K562 (cell line): ENCODE measurements at regions not wholly inside any gene's neighbourhood (a gene's known extent, or its start where the extent isn't known, plus 50 kb on each side); places are given as distances from the start of the nearest gene placed in this dataset.

ENCODE experiments used
- ATAC-seq: fragments of 200-7000 bp; cut with Tn5 transposase; 3 replicates; pipeline ENCODE4 v1.9.1; 2020; ENCODE audit warnings: moderate library complexity
- BruUV-seq: library from RNA; stranded (reverse); fragments of 400-500 nt; replicated peaks from 2 replicates; lab custom pipeline; 2021; lab: Mats Ljungman, UMichigan
- CTCF ChIA-PET: fragments of 300-600 bp; formaldehyde crosslinking; extraction: SDS; loops from one replicate; lab custom pipeline; 2021; ENCODE audit warnings: low intra/inter-chr PET ratio; lab: Yijun Ruan, JAX
- POLR2A ChIA-PET: fragments of 300-600, 350-650 bp; sonication (Branson Sonifier 250); formaldehyde crosslinking; extraction: SDS; loops from one replicate; lab custom pipeline; 2021; ENCODE audit warnings: antibody characterized with exemption, inconsistent platforms; lab: Yijun Ruan, JAX
- DNase-seq, 4 experiments: peaks; one replicate each; pipeline versions ENCODE4 v3.0.0 to v3.0.0-alpha.2; 2011 to 2018; ENCODE audit warnings: low spot score in 3 of 4, mixed read lengths in 3 of 4; ENCODE audit errors: extremely low read depth in 1 of 4
- FAIRE-seq: peaks from 2 replicates; lab custom pipeline; 2011; peaks lifted over from hg19 to GRCh38; lab: Jason Lieb, UNC
- H2AFZ ChIP-seq: 2 replicates; pipeline ENCODE4 v1.6.0; 2011; ENCODE audit warnings: low read depth, low read length, control low read depth, inconsistent platforms
- H3K27ac ChIP-seq: fragments of 200-600 bp; 3 replicates; pipeline ENCODE4 v1.8.0; 2011; ENCODE audit warnings: low read depth, mild to moderate bottlenecking, control low read depth, inconsistent platforms, low read length, moderate library complexity, mixed read lengths; ENCODE audit errors: extremely low read depth
- H3K27me3 ChIP-seq, 2 experiments: fragments of 300-600 bp in 1 of 2; 2 replicates in 1 of 2; 3 replicates in 1 of 2; pipeline versions ENCODE4 v1.6.0 to v1.8.0; 2011; ENCODE audit warnings: inconsistent platforms in 2 of 2, low read length in 2 of 2, mild to moderate bottlenecking in 1 of 2, mixed read lengths in 1 of 2, moderate library complexity in 1 of 2; ENCODE audit not compliant: control insufficient read depth in 2 of 2, insufficient read depth in 2 of 2
- H3K36me3 ChIP-seq: fragments of 300-600 bp; 3 replicates; pipeline ENCODE4 v1.8.0; 2011; ENCODE audit warnings: mild to moderate bottlenecking, low read length, inconsistent platforms; ENCODE audit not compliant: control insufficient read depth, insufficient read depth
- H3K4me1 ChIP-seq, 2 experiments: fragments of 200-600 bp in 1 of 2; replicated peaks in 1 of 2; 2 replicates in 1 of 2; 3 replicates in 1 of 2; pipeline versions ENCODE4 v1.5.1 to v1.8.0; 2011; ENCODE audit warnings: inconsistent platforms in 2 of 2, low read length in 2 of 2, mild to moderate bottlenecking in 1 of 2, mixed read lengths in 1 of 2, moderate library complexity in 1 of 2; ENCODE audit not compliant: control insufficient read depth in 2 of 2, insufficient read depth in 2 of 2
- H3K4me2 ChIP-seq: 2 replicates; pipeline ENCODE4 v1.6.1; 2011; ENCODE audit warnings: low read length, control low read depth, inconsistent platforms, mixed read lengths; ENCODE audit not compliant: insufficient read depth
- H3K4me3 ChIP-seq: fragments of 200-600 bp; sonication (generic), shearing (Covaris generic); 2 replicates; pipeline ENCODE4 v1.5.1; 2016; ENCODE audit warnings: control low read depth, inconsistent platforms
- H3K79me2 ChIP-seq: fragments of 200-600 bp; 3 replicates; pipeline ENCODE4 v1.8.0; 2011; ENCODE audit warnings: low read length, inconsistent platforms; ENCODE audit not compliant: control insufficient read depth, insufficient read depth
- H3K9ac ChIP-seq, 2 experiments: 2 replicates each; pipeline versions ENCODE4 v1.6.0 to v1.6.1; 2011; ENCODE audit warnings: low read depth in 2 of 2, low read length in 2 of 2, control low read depth in 1 of 2, inconsistent platforms in 1 of 2, mild to moderate bottlenecking in 1 of 2, mixed read lengths in 1 of 2; ENCODE audit not compliant: insufficient read depth in 1 of 2
- H3K9me1 ChIP-seq: one replicate; pipeline ENCODE4 v1.6.0; 2011; ENCODE audit warnings: inconsistent platforms, mild to moderate bottlenecking, low read length, moderate library complexity; ENCODE audit not compliant: control insufficient read depth, insufficient read depth
- H3K9me3 ChIP-seq: replicated peaks from 2 replicates; pipeline ENCODE4 v1.5.1; 2011; ENCODE audit warnings: low read depth, low read length, inconsistent platforms; ENCODE audit not compliant: control insufficient read depth, insufficient read depth
- H4K20me1 ChIP-seq: replicated peaks from 2 replicates; pipeline ENCODE4 v1.6.1; 2011; ENCODE audit warnings: low read length, inconsistent platforms, mixed read lengths; ENCODE audit not compliant: control insufficient read depth, insufficient read depth
- CHD2 ChIP-seq: IDR thresholded peaks from 2 replicates; pipeline ENCODE4 v1.6.1; 2011; ENCODE audit warnings: low read depth, low read length
- COPS2 ChIP-seq: fragments of 450-650 bp; conservative IDR thresholded peaks from 2 replicates; pipeline ENCODE4 v1.6.1; 2016; ENCODE audit warnings: mild to moderate bottlenecking, moderate library complexity
- CSDE1 ChIP-seq, 2 experiments: fragments of 450-650 bp; IDR thresholded peaks; 2 replicates each; pipeline ENCODE4 v1.6.1; 2016; ENCODE audit warnings: mild to moderate bottlenecking in 1 of 2
- DDX20 ChIP-seq: fragments of 450-650 bp; IDR thresholded peaks from 2 replicates; pipeline ENCODE4 v1.6.1; 2016; ENCODE audit warnings: missing genetic modification characterization, low read depth, mild to moderate bottlenecking, missing compliant biosample characterization, moderate library complexity
- HSF4 ChIP-seq: fragments of 250-450 bp; sonication (Bioruptor Pico); IDR thresholded peaks from 2 replicates; pipeline ENCODE4 v2.1.2; 2022; ENCODE audit warnings: mild to moderate bottlenecking, moderate library complexity, borderline replicate concordance
- NEUROD1 ChIP-seq: fragments of 150-350 bp; IDR thresholded peaks from 2 replicates; pipeline ENCODE4 v1.6.1; 2014; ENCODE audit warnings: borderline replicate concordance, low read length, low read depth; ENCODE audit not compliant: partially characterized antibody
- POLR3G ChIP-seq: IDR thresholded peaks from 2 replicates; pipeline ENCODE4 v1.6.1; 2011; ENCODE audit not compliant: insufficient read length, insufficient replicate concordance; ENCODE audit errors: extremely low read depth
- PPARD ChIP-seq: fragments of 250-450 bp; sonication (Bioruptor Pico); IDR thresholded peaks from 2 replicates; pipeline ENCODE4 v1.8.0; 2022; ENCODE audit warnings: inconsistent platforms, mild to moderate bottlenecking, moderate library complexity
- RBM15 ChIP-seq: fragments of 200-400 bp; formaldehyde crosslinking; IDR thresholded peaks from 2 replicates; pipeline ENCODE4 v1.6.1; 2018; ENCODE audit warnings: mild to moderate bottlenecking, low read length, moderate library complexity; ENCODE audit not compliant: insufficient read depth
- SAFB2 ChIP-seq: fragments of 200-400 bp; formaldehyde crosslinking; IDR thresholded peaks from 2 replicates; pipeline ENCODE4 v1.6.1; 2018; ENCODE audit warnings: borderline replicate concordance, low read length, low read depth, moderate library complexity; ENCODE audit not compliant: severe bottlenecking
- SMARCB1 ChIP-seq: IDR thresholded peaks from 2 replicates; pipeline ENCODE4 v1.6.1; 2011; ENCODE audit warnings: improper control_type of control experiment, low read depth; ENCODE audit not compliant: insufficient read length
- SRSF7 ChIP-seq: fragments of 200-400 bp; formaldehyde crosslinking; optimal IDR thresholded peaks from 2 replicates; pipeline ENCODE3; 2017; ENCODE audit warnings: mild to moderate bottlenecking, low read depth, low read length
- ZNF134 ChIP-seq: fragments of 250-450 bp; sonication (Bioruptor Pico); conservative IDR thresholded peaks from 2 replicates; pipeline ENCODE4 v1.4.0; 2020
- ZNF778 ChIP-seq: fragments of 450-650 bp; formaldehyde crosslinking; IDR thresholded peaks from 2 replicates; pipeline ENCODE4 v1.4.0; 2020; ENCODE audit warnings: mild to moderate bottlenecking, moderate library complexity
- WGBS: fragments of 100-300 bp; shearing (Covaris generic); methylation state at CpG from one replicate; pipeline ENCODE4 v1.1.6; 2016; ENCODE audit warnings: low coverage, mixed read lengths; ENCODE audit not compliant: insufficient coverage; ENCODE audit errors: missing lambda C conversion rate; 5-methylcytosine and 5-hydroxymethylcytosine counted together
- in situ Hi-C: fragments of 300-500 bp; cut with MboI; formaldehyde crosslinking; loops from 4 replicates; pipeline ENCODE4 v1.15.0; 2018; ENCODE audit warnings: inconsistent platforms, mixed read lengths
- intact Hi-C: fragments of 100-400 bp; cut with micrococcal nuclease; formaldehyde crosslinking; loops from 2 replicates; pipeline ENCODE4 v1.14.2; 2022
- TF ChIP-seq, protein P1 (sequence below), 2 experiments: IDR thresholded peaks; 2 replicates each; pipeline ENCODE4 v1.6.1; 2011; ENCODE audit warnings: borderline replicate concordance in 1 of 2, control low read depth in 1 of 2, low read depth in 1 of 2, low read length in 1 of 2, mild to moderate bottlenecking in 1 of 2, mixed read lengths in 1 of 2, moderate library complexity in 1 of 2; ENCODE audit not compliant: insufficient read depth in 1 of 2, insufficient read length in 1 of 2, poor library complexity in 1 of 2, severe bottlenecking in 1 of 2; ENCODE audit errors: extremely low read depth in 1 of 2
- TF ChIP-seq, protein P2 (sequence below), 2 experiments: fragments of 200-800 bp in 1 of 2; sonication (Bioruptor generic) in 1 of 2; sonication (generic) in 1 of 2; formaldehyde crosslinking in 1 of 2; IDR thresholded peaks in 1 of 2; conservative IDR thresholded peaks in 1 of 2; 2 replicates each; pipeline versions ENCODE4 v1.5.0 to v1.6.1; 2016 to 2020; ENCODE audit warnings: missing compliant biosample characterization in 1 of 2, missing genetic modification characterization in 1 of 2, missing genetic modification reagents in 1 of 2
- TF ChIP-seq, protein P3 (sequence below), 2 experiments: fragments of 150-350 bp in 1 of 2; IDR thresholded peaks; 2 replicates each; pipeline ENCODE4 v1.6.1; 2012 to 2016; ENCODE audit warnings: low read depth in 2 of 2, low read length in 2 of 2, mild to moderate bottlenecking in 1 of 2, moderate library complexity in 1 of 2

DNA sequence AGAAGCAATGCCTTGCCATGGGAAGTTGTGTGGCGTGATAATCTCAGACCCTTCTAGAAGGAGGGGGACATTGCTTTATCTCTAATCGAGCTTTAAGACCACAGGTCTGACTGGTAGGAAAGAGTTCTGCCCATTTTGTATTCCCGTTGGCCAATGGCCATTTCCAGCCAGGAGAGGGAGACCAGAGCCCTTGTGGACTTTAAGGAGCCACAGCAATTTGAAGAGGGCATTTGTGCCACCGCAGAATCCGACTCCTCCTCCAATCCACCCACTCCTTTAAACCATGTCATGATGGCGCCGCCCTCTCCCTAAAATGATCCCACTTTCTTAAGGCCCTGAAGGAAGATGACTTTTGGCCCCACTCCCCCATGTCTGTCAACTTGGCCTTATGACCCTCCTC is 560.5 kb upstream of the ADAMTS16 start:
- Histone ChIP-seq H3K4me2 (no peak overlapping the region), H3K9me3 (peaks cover 2% of the 10 kb centered on the region; the same call in 1 of the 2 replicates), H3K9ac (no peak overlapping the region), H3K9me1 (no peaks in the 10 kb centered on the region), H3K27ac (no peak overlapping the region), H3K4me3 (no peak overlapping the region), H2AFZ (no peak overlapping the region), H3K36me3 (no peaks in the 10 kb centered on the region), H3K27me3 (no peaks in the 10 kb centered on the region), H3K4me1 (no peaks in the 10 kb centered on the region), H4K20me1 (no peaks in the 10 kb centered on the region), H3K79me2 (no peaks in the 10 kb centered on the region)
- POLR2A ChIA-PET, result no interaction called here
- FAIRE-seq (no peak), DNase-seq (no peak), ATAC-seq (no peak)
- 2% methylated on average over 5 of the region's 7 CpGs for WGBS
- BruUV-seq, result no TSS peak
- in situ Hi-C loops, result no loop called here
- CTCF ChIA-PET, result no interaction called here
- intact Hi-C loops, result no loop called here
- TF ChIP-seq POLR3G, result no peak
- no peak for TF ChIP-seq SRSF7
- no peak for TF ChIP-seq COPS2
- no peak for TF ChIP-seq NEUROD1
- TF ChIP-seq, protein P1, sequence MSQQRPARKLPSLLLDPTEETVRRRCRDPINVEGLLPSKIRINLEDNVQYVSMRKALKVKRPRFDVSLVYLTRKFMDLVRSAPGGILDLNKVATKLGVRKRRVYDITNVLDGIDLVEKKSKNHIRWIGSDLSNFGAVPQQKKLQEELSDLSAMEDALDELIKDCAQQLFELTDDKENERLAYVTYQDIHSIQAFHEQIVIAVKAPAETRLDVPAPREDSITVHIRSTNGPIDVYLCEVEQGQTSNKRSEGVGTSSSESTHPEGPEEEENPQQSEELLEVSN (IDR thresholded peaks at IDR 0.05; ENCODE audit: borderline replicate concordance in 1 of 2, extremely low read depth in 1 of 2, insufficient read depth in 1 of 2, insufficient read length in 1 of 2, low read depth in 1 of 2, low read length in 1 of 2, poor library complexity in 1 of 2, severe bottlenecking in 1 of 2), result no peak
- TF ChIP-seq DDX20, result no peak
- TF ChIP-seq SMARCB1, result no peak
- no peak for TF ChIP-seq PPARD (CRISPR knock-in tag)
- no peak for TF ChIP-seq RBM15
- TF ChIP-seq HSF4, result no peak
- TF ChIP-seq ZNF778 (CRISPR knock-in tag), result no peak
- no peak for TF ChIP-seq CHD2
- TF ChIP-seq SAFB2, result no peak
- no peak for TF ChIP-seq ZNF134
- TF ChIP-seq, protein P2, sequence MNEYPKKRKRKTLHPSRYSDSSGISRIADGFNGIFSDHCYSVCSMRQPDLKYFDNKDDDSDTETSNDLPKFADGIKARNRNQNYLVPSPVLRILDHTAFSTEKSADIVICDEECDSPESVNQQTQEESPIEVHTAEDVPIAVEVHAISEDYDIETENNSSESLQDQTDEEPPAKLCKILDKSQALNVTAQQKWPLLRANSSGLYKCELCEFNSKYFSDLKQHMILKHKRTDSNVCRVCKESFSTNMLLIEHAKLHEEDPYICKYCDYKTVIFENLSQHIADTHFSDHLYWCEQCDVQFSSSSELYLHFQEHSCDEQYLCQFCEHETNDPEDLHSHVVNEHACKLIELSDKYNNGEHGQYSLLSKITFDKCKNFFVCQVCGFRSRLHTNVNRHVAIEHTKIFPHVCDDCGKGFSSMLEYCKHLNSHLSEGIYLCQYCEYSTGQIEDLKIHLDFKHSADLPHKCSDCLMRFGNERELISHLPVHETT (CRISPR knock-in tag; conservative IDR thresholded peaks at IDR 0.05 in 1 of 2, IDR thresholded peaks at IDR 0.05 in 1 of 2), result no peak
- no peak for TF ChIP-seq CSDE1 (IDR thresholded peaks at IDR 0.05)
- TF ChIP-seq, protein P3, sequence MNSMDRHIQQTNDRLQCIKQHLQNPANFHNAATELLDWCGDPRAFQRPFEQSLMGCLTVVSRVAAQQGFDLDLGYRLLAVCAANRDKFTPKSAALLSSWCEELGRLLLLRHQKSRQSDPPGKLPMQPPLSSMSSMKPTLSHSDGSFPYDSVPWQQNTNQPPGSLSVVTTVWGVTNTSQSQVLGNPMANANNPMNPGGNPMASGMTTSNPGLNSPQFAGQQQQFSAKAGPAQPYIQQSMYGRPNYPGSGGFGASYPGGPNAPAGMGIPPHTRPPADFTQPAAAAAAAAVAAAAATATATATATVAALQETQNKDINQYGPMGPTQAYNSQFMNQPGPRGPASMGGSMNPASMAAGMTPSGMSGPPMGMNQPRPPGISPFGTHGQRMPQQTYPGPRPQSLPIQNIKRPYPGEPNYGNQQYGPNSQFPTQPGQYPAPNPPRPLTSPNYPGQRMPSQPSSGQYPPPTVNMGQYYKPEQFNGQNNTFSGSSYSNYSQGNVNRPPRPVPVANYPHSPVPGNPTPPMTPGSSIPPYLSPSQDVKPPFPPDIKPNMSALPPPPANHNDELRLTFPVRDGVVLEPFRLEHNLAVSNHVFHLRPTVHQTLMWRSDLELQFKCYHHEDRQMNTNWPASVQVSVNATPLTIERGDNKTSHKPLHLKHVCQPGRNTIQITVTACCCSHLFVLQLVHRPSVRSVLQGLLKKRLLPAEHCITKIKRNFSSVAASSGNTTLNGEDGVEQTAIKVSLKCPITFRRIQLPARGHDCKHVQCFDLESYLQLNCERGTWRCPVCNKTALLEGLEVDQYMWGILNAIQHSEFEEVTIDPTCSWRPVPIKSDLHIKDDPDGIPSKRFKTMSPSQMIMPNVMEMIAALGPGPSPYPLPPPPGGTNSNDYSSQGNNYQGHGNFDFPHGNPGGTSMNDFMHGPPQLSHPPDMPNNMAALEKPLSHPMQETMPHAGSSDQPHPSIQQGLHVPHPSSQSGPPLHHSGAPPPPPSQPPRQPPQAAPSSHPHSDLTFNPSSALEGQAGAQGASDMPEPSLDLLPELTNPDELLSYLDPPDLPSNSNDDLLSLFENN (IDR thresholded peaks at IDR 0.05; ENCODE audit: low read depth in 2 of 2, low read length in 2 of 2), result no peak
